ENCODE measurements at regions not wholly inside any gene's neighbourhood (a gene's known extent, or its start where the extent isn't known, plus 50 kb on each side); places are given as distances from the start of the nearest gene placed in this dataset.
"Not testable (repeated sequence)": the region's sequence is repeated elsewhere in the genome, so short reads cannot be mapped to it uniquely, and the experiment has no call there.

GRCh38 chr21:10430005-10430404 lies 91.4 kb upstream of the TPTE start:
- H3K27me3 ChIP-seq (ENCODE audit: control insufficient read depth, insufficient read depth, low read length): no peaks in the 10 kb centered on the region
- no peak for DNase-seq (ENCODE audit: low read depth)
- no peak overlapping the region for H3K4me3 ChIP-seq (ENCODE audit: low read depth, low read length)
- ChIA-PET CTCF (no interaction called here), POLR2A (no interaction called here)
- no peaks in the 10 kb centered on the region for H3K36me3 ChIP-seq (ENCODE audit: control insufficient read depth, insufficient read depth, low read length)
- no peak for TF ChIP-seq CTCF (IDR thresholded peaks at IDR 0.05; ENCODE audit: insufficient read depth, low read depth, low read length)

GRCh38 chr21:10431995-10432394 lies 89.4 kb upstream of the TPTE start:
- POLR2A ChIA-PET; DNase-seq (ENCODE audit: low read depth); CTCF ChIA-PET; H3K27me3 ChIP-seq (ENCODE audit: control insufficient read depth, insufficient read depth, low read length); H3K4me3 ChIP-seq (ENCODE audit: low read depth, low read length); H3K36me3 ChIP-seq (ENCODE audit: control insufficient read depth, insufficient read depth, low read length): not testable (repeated sequence)

GRCh38 chr21:10432456-10432855 lies 88.9 kb upstream of the TPTE start:
- H3K4me3 ChIP-seq (ENCODE audit: low read depth, low read length); DNase-seq (ENCODE audit: low read depth); POLR2A ChIA-PET; H3K36me3 ChIP-seq (ENCODE audit: control insufficient read depth, insufficient read depth, low read length); H3K27me3 ChIP-seq (ENCODE audit: control insufficient read depth, insufficient read depth, low read length); CTCF ChIA-PET: not testable (repeated sequence)

- POLR2A ChIA-PET; DNase-seq (ENCODE audit: low read depth); H3K4me3 ChIP-seq (ENCODE audit: low read depth, low read length); H3K36me3 ChIP-seq (ENCODE audit: control insufficient read depth, insufficient read depth, low read length); H3K27me3 ChIP-seq (ENCODE audit: control insufficient read depth, insufficient read depth, low read length); CTCF ChIA-PET: not testable (repeated sequence)
Measured at GRCh38 chr21:10437977-10438376, 83.4 kb upstream of the TPTE start.

GRCh38 chr21:10440639-10441038 lies 80.7 kb upstream of the TPTE start:
- CTCF ChIA-PET; H3K36me3 ChIP-seq (ENCODE audit: control insufficient read depth, insufficient read depth, low read length); H3K4me3 ChIP-seq (ENCODE audit: low read depth, low read length); POLR2A ChIA-PET; H3K27me3 ChIP-seq (ENCODE audit: control insufficient read depth, insufficient read depth, low read length); DNase-seq (ENCODE audit: low read depth): not testable (repeated sequence)

GRCh38 chr21:10442018-10442417 lies 79.4 kb upstream of the TPTE start:
- CTCF ChIA-PET; POLR2A ChIA-PET; DNase-seq (ENCODE audit: low read depth); H3K36me3 ChIP-seq (ENCODE audit: control insufficient read depth, insufficient read depth, low read length); H3K27me3 ChIP-seq (ENCODE audit: control insufficient read depth, insufficient read depth, low read length); H3K4me3 ChIP-seq (ENCODE audit: low read depth, low read length): not testable (repeated sequence)

- CTCF ChIA-PET; DNase-seq (ENCODE audit: low read depth); H3K4me3 ChIP-seq (ENCODE audit: low read depth, low read length); H3K36me3 ChIP-seq (ENCODE audit: control insufficient read depth, insufficient read depth, low read length); POLR2A ChIA-PET; H3K27me3 ChIP-seq (ENCODE audit: control insufficient read depth, insufficient read depth, low read length): not testable (repeated sequence)
Measured at GRCh38 chr21:10445685-10446084, 75.7 kb upstream of the TPTE start.

- H3K27me3 ChIP-seq (ENCODE audit: control insufficient read depth, insufficient read depth, low read length); H3K4me3 ChIP-seq (ENCODE audit: low read depth, low read length); H3K36me3 ChIP-seq (ENCODE audit: control insufficient read depth, insufficient read depth, low read length); CTCF ChIA-PET; DNase-seq (ENCODE audit: low read depth); POLR2A ChIA-PET: not testable (repeated sequence)
Measured at GRCh38 chr21:10449451-10449850, 71.9 kb upstream of the TPTE start.

- H3K27me3 ChIP-seq (ENCODE audit: control insufficient read depth, insufficient read depth, low read length); POLR2A ChIA-PET; H3K36me3 ChIP-seq (ENCODE audit: control insufficient read depth, insufficient read depth, low read length); DNase-seq (ENCODE audit: low read depth); H3K4me3 ChIP-seq (ENCODE audit: low read depth, low read length); CTCF ChIA-PET: not testable (repeated sequence)
Measured at GRCh38 chr21:10451274-10451673, 70.1 kb upstream of the TPTE start.

GRCh38 chr21:10457765-10458164 lies 63.6 kb upstream of the TPTE start:
- CTCF ChIA-PET; DNase-seq (ENCODE audit: low read depth); POLR2A ChIA-PET; H3K27me3 ChIP-seq (ENCODE audit: control insufficient read depth, insufficient read depth, low read length); H3K4me3 ChIP-seq (ENCODE audit: low read depth, low read length); H3K36me3 ChIP-seq (ENCODE audit: control insufficient read depth, insufficient read depth, low read length): not testable (repeated sequence)

GRCh38 chr21:10460957-10461356 lies 60.4 kb upstream of the TPTE start:
- CTCF ChIA-PET; H3K36me3 ChIP-seq (ENCODE audit: control insufficient read depth, insufficient read depth, low read length); H3K4me3 ChIP-seq (ENCODE audit: low read depth, low read length); H3K27me3 ChIP-seq (ENCODE audit: control insufficient read depth, insufficient read depth, low read length); POLR2A ChIA-PET; DNase-seq (ENCODE audit: low read depth): not testable (repeated sequence)

GRCh38 chr21:10461445-10461844 lies 59.9 kb upstream of the TPTE start:
- H3K4me3 ChIP-seq (ENCODE audit: low read depth, low read length); H3K27me3 ChIP-seq (ENCODE audit: control insufficient read depth, insufficient read depth, low read length); POLR2A ChIA-PET; CTCF ChIA-PET; H3K36me3 ChIP-seq (ENCODE audit: control insufficient read depth, insufficient read depth, low read length); DNase-seq (ENCODE audit: low read depth): not testable (repeated sequence)
